B cell (primary cell): ENCODE measurements at regions not wholly inside any gene's neighbourhood (a gene's known extent, or its start where the extent isn't known, plus 50 kb on each side); places are given as distances from the start of the nearest gene placed in this dataset.

Source experiments
- ATAC-seq: fragments of 200-7000 bp; cut with Tn5 transposase; one replicate; pipeline ENCODE4 v1.10.0; 2021; ENCODE audit warnings: low read depth, mild to moderate bottlenecking, moderate number of reproducible peaks, moderate library complexity
- CTCF ChIA-PET: fragments of 350-600 bp; sonication (Branson Sonifier 250); formaldehyde crosslinking; loops from one replicate; lab custom pipeline; 2021; ENCODE audit warnings: antibody characterized with exemption, inconsistent platforms; lab: Charles Lee
- POLR2A ChIA-PET: fragments of 350-600 bp; sonication (Branson Sonifier 250); formaldehyde crosslinking; loops from one replicate; lab custom pipeline; 2021; ENCODE audit warnings: antibody characterized with exemption; lab: Charles Lee
- DNase-seq: peaks from one replicate; pipeline ENCODE4 v3.0.0; 2013
- H2AFZ ChIP-seq: 2 replicates; pipeline ENCODE4 v1.6.1; 2012; ENCODE audit warnings: mild to moderate bottlenecking, low read depth, low read length; ENCODE audit not compliant: insufficient read depth, poor library complexity, severe bottlenecking
- H3K27ac ChIP-seq, 2 donors: 1 replicate in 1 of 2; 2 replicates in 1 of 2; pipeline ENCODE4 v1.5.1; 2012 to 2013; ENCODE audit warnings: low read length in 2 of 2, mild to moderate bottlenecking in 2 of 2, moderate library complexity in 1 of 2
- H3K27me3 ChIP-seq, 4 experiments: fragments of 200-600 bp in 1 of 4; sonication (generic) in 1 of 4; replicated peaks in 1 of 4; 1 replicate in 2 of 4; 2 replicates in 2 of 4; pipeline versions ENCODE4 v1.6.1 to v1.7.0; 2013 to 2016; ENCODE audit warnings: low read length in 3 of 4, mild to moderate bottlenecking in 2 of 4, mixed read lengths in 1 of 4, moderate library complexity in 1 of 4; ENCODE audit not compliant: insufficient read depth in 4 of 4, control insufficient read depth in 3 of 4; ENCODE audit errors: control extremely low read depth in 1 of 4
- H3K36me3 ChIP-seq, 2 experiments: replicated peaks in 1 of 2; 1 replicate in 1 of 2; 2 replicates in 1 of 2; pipeline versions ENCODE4 v1.6.1 to v1.7.1; 2013; ENCODE audit warnings: low read length in 1 of 2; ENCODE audit not compliant: insufficient read depth in 2 of 2, control insufficient read depth in 1 of 2; ENCODE audit errors: control extremely low read depth in 1 of 2, extremely low read depth in 1 of 2
- H3K4me1 ChIP-seq, 2 donors: fragments of 200-600 bp in 1 of 2; sonication (generic) in 1 of 2; 1 replicate in 1 of 2; 2 replicates in 1 of 2; pipeline versions ENCODE4 v1.5.1 to v1.6.1; 2013 to 2017; ENCODE audit warnings: low read length in 2 of 2; ENCODE audit not compliant: control insufficient read depth in 2 of 2, insufficient read depth in 2 of 2
- H3K4me2 ChIP-seq: replicated peaks from 2 replicates; pipeline ENCODE3; 2012; ENCODE audit warnings: mild to moderate bottlenecking, low read depth, low read length; ENCODE audit not compliant: poor library complexity, severe bottlenecking
- H3K4me3 ChIP-seq, 5 experiments: fragments of 200-600 bp in 1 of 5; sonication (generic) in 1 of 5; 1 replicate in 3 of 5; 2 replicates in 2 of 5; pipeline versions ENCODE4 v1.5.1 to v1.7.0; 2011 to 2016; ENCODE audit warnings: low read length in 4 of 5, mild to moderate bottlenecking in 4 of 5, low read depth in 2 of 5, control low read depth in 1 of 5, moderate library complexity in 1 of 5; ENCODE audit not compliant: insufficient read depth in 1 of 5; ENCODE audit errors: control extremely low read depth in 1 of 5, extremely low read depth in 1 of 5
- H3K79me2 ChIP-seq: fragments of 200-600 bp; sonication (generic); one replicate; pipeline ENCODE4 v1.6.0; 2016; ENCODE audit warnings: low read length; ENCODE audit not compliant: control insufficient read depth, insufficient read depth
- H3K9ac ChIP-seq: fragments of 200-600 bp; sonication (generic); 2 replicates; pipeline ENCODE4 v1.6.1; 2017; ENCODE audit warnings: mild to moderate bottlenecking, low read length, moderate library complexity
- H3K9me3 ChIP-seq, 3 donors: one replicate each; pipeline versions ENCODE4 v1.6.1 to v1.7.1; 2013; ENCODE audit warnings: low read length in 2 of 3; ENCODE audit not compliant: control insufficient read depth in 2 of 3, insufficient read depth in 1 of 3; ENCODE audit errors: control extremely low read depth in 1 of 3
- H4K20me1 ChIP-seq: 2 replicates; pipeline ENCODE4 v1.6.0; 2012; ENCODE audit warnings: mild to moderate bottlenecking, low read length; ENCODE audit not compliant: insufficient read depth, control insufficient read depth, poor library complexity, severe bottlenecking
- H3K27ac Mint-ChIP-seq: one replicate; pipeline ENCODE4 v1.8.0; 2021; ENCODE audit warnings: mixed read lengths
- H3K27me3 Mint-ChIP-seq: one replicate; pipeline ENCODE4 v1.8.0; 2021; ENCODE audit warnings: mixed read lengths
- H3K4me1 Mint-ChIP-seq: one replicate; pipeline ENCODE4 v1.8.0; 2021; ENCODE audit warnings: mixed read lengths
- H3K4me3 Mint-ChIP-seq: one replicate; pipeline ENCODE4 v1.8.0; 2021; ENCODE audit warnings: mixed read lengths
- H3K9me3 Mint-ChIP-seq: one replicate; pipeline ENCODE4 v1.8.0; 2022; ENCODE audit warnings: mixed read lengths; ENCODE audit not compliant: insufficient read depth
- CTCF ChIP-seq: fragments of 200-600 bp; IDR thresholded peaks from one replicate; pipeline ENCODE4 v1.8.0; 2022; ENCODE audit warnings: antibody characterized with exemption, mild to moderate bottlenecking
- EZH2 ChIP-seq: IDR thresholded peaks from 2 replicates; pipeline ENCODE4 v1.6.1; 2012; ENCODE audit warnings: borderline replicate concordance, low read depth, mild to moderate bottlenecking, moderate library complexity, low read length; ENCODE audit not compliant: insufficient read depth, poor library complexity, severe bottlenecking
- WGBS: methylation state at CpG from one replicate; pipeline ENCODE4 v1.1.5; 2013; ENCODE audit warnings: missing lambda C conversion rate; ENCODE audit not compliant: insufficient coverage; 5-methylcytosine and 5-hydroxymethylcytosine counted together
- intact Hi-C: fragments of 100-400 bp; cut with micrococcal nuclease; formaldehyde crosslinking; loops from one replicate; pipeline ENCODE4 v1.10.0; 2022

- no peaks in the 10 kb centered on the region for H3K9me3 ChIP-seq
- H3K4me1 ChIP-seq = no peaks in the 10 kb centered on the region
- H3K27ac Mint-ChIP-seq = no peak overlapping the region
- no peaks in the 10 kb centered on the region for H3K36me3 ChIP-seq
- H3K9me3 Mint-ChIP-seq = no peaks in the 10 kb centered on the region
- H4K20me1 ChIP-seq = no peaks in the 10 kb centered on the region
- DNase-seq (no peak), ATAC-seq (no peak)
- no peaks in the 10 kb centered on the region for H3K4me1 Mint-ChIP-seq
- no peak overlapping the region for H3K9ac ChIP-seq
- no peak overlapping the region for H3K4me3 Mint-ChIP-seq
- intact Hi-C loops = no loop called here
- H2AFZ ChIP-seq = no peak overlapping the region
- H3K4me3 ChIP-seq = no peak overlapping the region
- CTCF ChIA-PET = no interaction called here
- TF ChIP-seq EZH2 (no peak), CTCF (no peak)
- H3K4me2 ChIP-seq = no peak overlapping the region
- no peaks in the 10 kb centered on the region for H3K79me2 ChIP-seq
- POLR2A ChIA-PET = no interaction called here
- H3K27me3 Mint-ChIP-seq = no peaks in the 10 kb centered on the region
- no peaks in the 10 kb centered on the region for H3K27me3 ChIP-seq
- no CpG with 5 or more reads among the region's 4 CpGs for WGBS
- no peak overlapping the region for H3K27ac ChIP-seq
Observed at GRCh38 chr13:61187471-61187870, 228.2 kb downstream of the PCDH20 start.

- Mint-ChIP-seq H3K4me1 (no peaks in the 10 kb centered on the region), H3K9me3 (no peaks in the 10 kb centered on the region), H3K27me3 (no peaks in the 10 kb centered on the region), H3K27ac (no peak overlapping the region), H3K4me3 (no peak overlapping the region)
- CTCF ChIA-PET = no interaction called here
- no peak overlapping the region for H3K9ac ChIP-seq
- H3K27me3 ChIP-seq = no peaks in the 10 kb centered on the region
- no peaks in the 10 kb centered on the region for H4K20me1 ChIP-seq
- H3K36me3 ChIP-seq = no peaks in the 10 kb centered on the region
- TF ChIP-seq EZH2 (no peak), CTCF (no peak)
- ATAC-seq (no peak), DNase-seq (no peak)
- H3K4me2 ChIP-seq = no peak overlapping the region
- no peaks in the 10 kb centered on the region for H3K79me2 ChIP-seq
- no peaks in the 10 kb centered on the region for H3K9me3 ChIP-seq
- H3K4me1 ChIP-seq = no peaks in the 10 kb centered on the region
- no CpG with 5 or more reads among the region's 1 CpG for WGBS
- H3K4me3 ChIP-seq = no peak overlapping the region
- no peak overlapping the region for H3K27ac ChIP-seq
- intact Hi-C loops = no loop called here
- POLR2A ChIA-PET = no interaction called here
- H2AFZ ChIP-seq = no peak overlapping the region
Observed at GRCh38 chr13:61183670-61184069, 232.0 kb downstream of the PCDH20 start.
